Adrenal gland (tissue), 5 donors: ENCODE measurements at regions not wholly inside any gene's neighbourhood (a gene's known extent, or its start where the extent isn't known, plus 50 kb on each side); places are given as distances from the start of the nearest gene placed in this dataset.

Experiments
- POLR2A ChIP-seq, 2 donors: fragments of 450-650 bp; IDR thresholded peaks; one replicate each; pipeline ENCODE4 v1.6.1; 2017; ENCODE audit warnings: antibody characterized with exemption in 2 of 2, mild to moderate bottlenecking in 2 of 2, moderate library complexity in 1 of 2
- TF ChIP-seq, protein P1 (sequence below), 6 experiments: fragments of 450-650 bp in 4 of 6; fragments of 200-600 bp in 2 of 6; sonication (generic) in 1 of 6; IDR thresholded peaks; 1 replicate in 5 of 6; 2 replicates in 1 of 6; pipeline versions ENCODE4 v1.5.1 to v1.8.0; 2016 to 2021; ENCODE audit warnings: antibody characterized with exemption in 6 of 6, mild to moderate bottlenecking in 2 of 6, moderate library complexity in 1 of 6
- donor health status: DM: no; HTN: no; CAD: no.

DNA sequence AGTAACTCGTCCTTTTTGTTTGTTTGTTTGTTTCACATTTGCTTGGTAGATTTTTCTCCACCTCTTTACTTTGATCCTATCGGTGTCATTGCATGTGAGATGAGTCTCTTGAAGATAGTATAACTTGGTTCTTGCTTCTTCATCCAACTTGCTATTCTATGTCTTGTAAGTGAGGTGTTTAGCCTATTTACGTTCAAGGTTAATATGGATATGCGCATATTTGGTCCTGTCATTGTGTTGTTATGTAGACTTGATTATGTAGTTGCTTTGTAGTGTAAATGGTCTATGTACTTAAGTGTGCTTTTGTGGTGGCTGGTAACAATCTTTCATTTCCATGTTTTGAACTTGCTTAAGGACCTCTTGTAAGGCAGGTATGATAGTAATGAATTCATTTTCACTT, 192.8 kb upstream of the MAGI2 start:
- TF ChIP-seq, protein P1, sequence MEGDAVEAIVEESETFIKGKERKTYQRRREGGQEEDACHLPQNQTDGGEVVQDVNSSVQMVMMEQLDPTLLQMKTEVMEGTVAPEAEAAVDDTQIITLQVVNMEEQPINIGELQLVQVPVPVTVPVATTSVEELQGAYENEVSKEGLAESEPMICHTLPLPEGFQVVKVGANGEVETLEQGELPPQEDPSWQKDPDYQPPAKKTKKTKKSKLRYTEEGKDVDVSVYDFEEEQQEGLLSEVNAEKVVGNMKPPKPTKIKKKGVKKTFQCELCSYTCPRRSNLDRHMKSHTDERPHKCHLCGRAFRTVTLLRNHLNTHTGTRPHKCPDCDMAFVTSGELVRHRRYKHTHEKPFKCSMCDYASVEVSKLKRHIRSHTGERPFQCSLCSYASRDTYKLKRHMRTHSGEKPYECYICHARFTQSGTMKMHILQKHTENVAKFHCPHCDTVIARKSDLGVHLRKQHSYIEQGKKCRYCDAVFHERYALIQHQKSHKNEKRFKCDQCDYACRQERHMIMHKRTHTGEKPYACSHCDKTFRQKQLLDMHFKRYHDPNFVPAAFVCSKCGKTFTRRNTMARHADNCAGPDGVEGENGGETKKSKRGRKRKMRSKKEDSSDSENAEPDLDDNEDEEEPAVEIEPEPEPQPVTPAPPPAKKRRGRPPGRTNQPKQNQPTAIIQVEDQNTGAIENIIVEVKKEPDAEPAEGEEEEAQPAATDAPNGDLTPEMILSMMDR (IDR thresholded peaks at IDR 0.05): no peak
- TF ChIP-seq POLR2A (IDR thresholded peaks at IDR 0.05): no peak
